ENCODE measurements at regions not wholly inside any gene's neighbourhood (a gene's known extent, or its start where the extent isn't known, plus 50 kb on each side); places are given as distances from the start of the nearest gene placed in this dataset.
"Not testable (repeated sequence)": the region's sequence is repeated elsewhere in the genome, so short reads cannot be mapped to it uniquely, and the experiment has no call there.

DNA sequence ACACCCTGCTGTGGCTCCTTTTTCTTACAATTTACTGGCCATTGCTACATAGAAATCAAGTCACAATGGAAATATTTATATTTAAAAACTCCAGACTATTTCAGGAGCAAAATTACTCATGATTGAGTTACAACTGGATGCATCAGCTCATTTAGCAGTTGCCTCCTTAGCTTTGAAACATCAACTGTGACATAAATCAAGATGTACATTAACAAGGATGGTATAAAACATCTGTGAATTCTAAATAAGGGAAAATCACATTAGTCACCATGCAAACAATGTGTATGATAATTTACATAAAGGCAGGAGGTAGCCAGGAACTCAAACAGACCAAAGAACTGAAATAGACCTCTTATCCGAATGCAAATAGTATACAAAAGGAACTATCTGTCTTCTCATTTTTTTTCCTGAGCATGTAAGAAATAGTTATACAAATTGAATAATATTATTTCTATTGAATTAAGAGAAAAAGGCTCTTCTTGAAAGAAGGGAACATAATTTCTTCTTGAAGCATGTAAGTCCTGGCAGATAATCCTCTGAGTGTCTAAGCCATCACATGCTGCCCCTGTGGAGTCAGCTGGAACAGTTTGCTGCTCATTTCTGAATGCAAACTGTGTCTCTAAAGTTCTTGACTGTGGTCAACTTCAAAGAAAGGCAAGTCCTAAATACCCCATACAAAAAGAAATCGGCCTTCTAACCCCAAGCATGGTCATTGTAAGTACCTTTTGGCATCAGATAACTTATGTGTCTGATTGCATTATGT lies 151.2 kb downstream of the NAA11 start:
- DNase-seq, result no peak

- DNase-seq, result no peak
Measured at GRCh38 chr4:79173186-79173585, 152.7 kb downstream of the NAA11 start.

DNA sequence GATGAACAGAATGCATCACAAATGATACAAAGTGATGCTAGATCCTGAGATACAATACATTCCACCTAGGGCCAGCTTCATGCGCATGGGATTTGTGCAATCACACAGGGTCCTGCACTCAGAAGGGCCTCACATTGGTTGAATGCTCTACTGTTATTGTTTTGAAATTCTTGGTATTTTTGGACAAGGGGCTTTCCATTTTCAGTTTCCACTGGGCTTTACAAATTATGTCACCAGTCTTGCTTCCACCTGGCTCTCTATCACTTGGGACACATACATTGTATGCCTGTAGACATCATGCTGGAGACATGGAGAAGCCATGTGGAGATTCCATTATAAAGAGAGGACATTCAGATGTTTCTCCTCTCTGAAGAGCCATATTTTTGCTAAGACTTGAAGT lies 155.8 kb downstream of the NAA11 start:
- DNase-seq, result no peak

GRCh38 chr4:79164907-79165610 lies 160.8 kb downstream of the NAA11 start:
- no peak for DNase-seq

DNA sequence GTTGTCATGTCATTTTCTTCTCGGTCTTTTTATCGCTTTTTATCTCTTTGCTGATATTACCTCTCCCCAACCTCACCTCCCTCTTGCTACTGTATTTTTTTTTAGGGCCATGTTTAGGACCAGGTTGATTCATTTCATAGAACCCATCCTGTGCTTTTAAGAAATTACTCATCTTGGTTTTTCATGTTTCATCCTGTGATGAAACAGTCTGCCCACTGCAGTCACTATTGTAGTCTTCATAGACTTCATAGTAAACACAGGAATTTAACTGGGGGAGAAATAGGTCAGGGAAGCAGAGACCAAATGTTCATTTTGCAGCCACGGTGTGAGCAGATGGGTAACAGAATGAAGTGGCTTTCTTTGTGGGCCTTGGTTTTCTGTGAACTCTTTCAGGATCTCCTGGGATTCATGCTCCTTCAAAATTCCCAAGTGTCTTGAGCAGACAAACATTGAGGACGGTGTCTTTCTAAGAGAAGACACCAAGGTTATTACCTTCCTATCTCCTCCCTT lies 161.8 kb downstream of the NAA11 start:
- DNase-seq, result no peak

DNA sequence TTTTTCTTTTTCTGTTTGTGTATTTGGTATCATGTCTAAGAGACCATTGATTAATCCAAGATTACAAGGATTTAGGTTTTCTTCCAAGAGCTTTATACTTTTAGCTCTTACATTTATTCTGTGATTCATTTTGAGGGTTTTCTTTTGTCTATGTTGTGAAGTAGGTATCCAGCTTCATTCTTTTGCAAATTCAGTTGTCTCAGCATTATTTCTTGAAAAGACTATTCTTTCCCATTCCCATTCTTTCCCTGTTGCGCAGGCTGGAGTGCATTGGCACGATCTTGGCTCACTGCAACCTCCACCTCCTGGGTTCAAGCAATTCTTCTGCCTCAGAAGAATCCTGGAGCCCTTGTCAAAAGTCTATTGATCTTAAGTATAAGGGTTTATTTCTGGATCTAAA lies 164.9 kb downstream of the NAA11 start:
- no peak for DNase-seq

DNA sequence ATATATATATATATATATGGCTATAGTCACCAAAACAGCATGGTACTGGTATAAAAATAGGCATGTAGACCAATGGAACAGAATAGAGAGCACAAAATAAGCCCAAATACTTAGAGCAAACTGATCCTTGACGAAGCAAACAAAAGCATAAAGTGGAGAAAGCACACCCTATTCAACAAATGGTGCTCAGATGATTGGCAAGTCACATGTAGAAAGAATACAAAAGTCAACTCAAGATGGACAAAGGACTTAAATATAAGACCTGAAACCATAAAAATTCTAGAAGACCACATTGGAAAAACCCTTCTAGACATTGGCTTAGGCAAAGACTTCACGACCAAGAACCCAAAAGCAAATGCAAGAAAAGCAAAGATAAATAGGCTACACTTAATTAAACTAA lies 167.2 kb downstream of the NAA11 start:
- DNase-seq, result not testable (repeated sequence)

- no peak for DNase-seq
Measured at GRCh38 chr4:79155336-79155735, 170.5 kb downstream of the NAA11 start.

DNA sequence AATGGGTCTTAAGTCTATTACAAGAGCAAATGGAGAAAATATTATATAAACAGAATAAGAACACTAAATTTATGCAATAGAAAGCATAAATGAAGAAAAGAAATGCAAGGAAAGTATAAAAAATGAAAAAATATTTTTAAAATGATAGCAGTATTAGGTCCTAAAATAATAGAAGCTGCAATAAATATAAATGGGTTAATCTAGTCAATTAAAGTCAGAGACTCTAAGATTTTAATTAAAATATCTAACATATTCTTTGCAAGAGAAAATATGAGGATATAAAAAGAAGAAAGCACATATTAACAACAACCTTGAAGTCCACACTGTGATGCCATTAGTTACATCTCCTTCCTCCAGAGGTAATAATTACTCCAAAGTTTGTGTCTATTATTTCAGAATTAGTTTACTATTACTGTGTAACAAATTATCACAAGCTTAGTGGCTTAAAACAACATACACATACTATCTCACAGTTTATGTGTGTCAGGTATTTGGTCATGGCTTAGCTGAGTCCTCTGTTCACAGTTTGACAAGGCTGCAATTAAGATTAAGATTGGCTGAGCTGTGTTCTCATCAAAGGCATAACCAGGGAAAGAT lies 174.9 kb downstream of the NAA11 start:
- DNase-seq, result no peak

- DNase-seq, result no peak
Measured at GRCh38 chr4:79148369-79148768, 177.5 kb downstream of the NAA11 start.

GRCh38 chr4:79147251-79147650 lies 178.6 kb downstream of the NAA11 start:
- DNase-seq, result no peak

GRCh38 chr4:79141530-79141929 lies 184.3 kb downstream of the NAA11 start:
- DNase-seq, result no peak

DNA sequence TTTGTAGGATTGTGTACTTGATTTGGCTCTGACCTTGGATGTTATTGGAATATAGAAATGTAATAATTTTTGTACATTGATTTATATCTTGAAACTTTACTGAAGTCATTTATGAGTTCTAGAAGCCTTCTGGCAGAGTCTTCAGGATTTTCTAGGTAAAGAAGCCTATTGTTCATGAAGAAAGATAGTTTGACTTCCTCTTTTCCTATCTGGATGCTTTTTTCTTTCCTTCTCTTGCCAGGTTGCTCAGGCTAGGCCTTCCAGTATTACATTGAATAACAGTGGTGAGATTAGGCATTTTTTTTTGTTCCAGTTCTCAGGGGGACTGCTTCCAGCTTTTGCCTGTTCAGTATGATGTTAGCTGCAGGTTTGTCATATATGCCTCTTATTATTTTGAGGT lies 191.1 kb downstream of the NAA11 start:
- DNase-seq, result no peak

DNA sequence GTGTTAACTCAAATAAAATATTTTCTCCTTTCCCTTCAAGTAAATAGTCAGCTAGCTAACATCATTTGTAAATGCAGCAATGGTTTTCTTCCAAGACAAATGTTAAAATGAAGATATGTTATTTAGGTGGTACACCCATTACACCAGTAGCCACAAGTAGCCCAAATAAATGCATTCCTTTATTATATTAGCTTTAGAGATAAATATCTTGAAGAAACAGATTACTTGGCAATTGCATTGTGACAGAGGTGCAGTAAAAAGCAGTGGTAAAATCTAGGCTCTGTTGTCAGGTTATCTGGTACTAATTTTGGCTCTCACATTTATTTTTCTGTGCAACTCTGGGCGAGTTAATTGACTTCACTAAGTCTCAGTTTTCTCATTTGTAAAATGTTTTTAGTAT lies 193.0 kb downstream of the NAA11 start:
- DNase-seq, result no peak

- DNase-seq, result no peak
Measured at GRCh38 chr4:79121875-79122358, 182.7 kb upstream of the PAQR3 start.

DNA sequence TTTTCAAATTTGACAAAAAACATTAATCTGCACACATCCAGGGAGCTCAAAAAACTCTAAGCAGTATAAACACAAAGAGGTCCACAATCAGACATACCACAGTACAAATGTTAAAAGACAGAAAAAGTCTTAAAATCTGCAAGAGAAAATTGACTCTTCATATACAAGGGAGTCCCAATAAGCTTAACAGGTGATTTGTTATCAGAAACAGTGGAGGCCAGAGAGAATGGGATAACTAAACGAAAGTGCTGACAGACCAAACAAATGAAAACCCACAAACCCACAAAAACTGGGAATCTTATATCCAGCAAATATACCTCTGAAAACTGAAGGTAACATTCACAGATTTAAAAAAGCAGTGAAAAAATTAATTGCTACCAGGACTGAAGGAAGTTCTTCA lies 182.0 kb upstream of the PAQR3 start:
- no peak for DNase-seq

DNA sequence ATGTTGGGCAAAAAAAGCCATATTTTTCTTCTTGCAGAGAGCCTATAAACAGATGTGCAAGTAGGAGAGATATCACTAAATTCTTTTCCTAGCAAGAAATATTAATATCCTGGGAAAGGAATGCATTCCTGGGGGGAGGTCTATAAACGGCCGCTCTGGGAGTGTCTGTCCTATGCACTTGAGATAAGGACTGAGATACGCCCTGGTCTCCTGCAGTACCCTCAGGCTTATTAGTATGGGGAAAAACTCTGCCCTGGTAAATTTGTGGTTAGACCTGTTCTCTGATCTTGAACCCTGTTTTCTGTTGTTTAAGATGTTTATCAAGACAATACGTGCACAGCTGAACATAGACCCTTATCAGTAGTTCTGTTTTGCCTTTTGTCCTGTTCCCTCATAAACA lies 177.8 kb upstream of the PAQR3 start:
- not testable (repeated sequence) for DNase-seq

DNA sequence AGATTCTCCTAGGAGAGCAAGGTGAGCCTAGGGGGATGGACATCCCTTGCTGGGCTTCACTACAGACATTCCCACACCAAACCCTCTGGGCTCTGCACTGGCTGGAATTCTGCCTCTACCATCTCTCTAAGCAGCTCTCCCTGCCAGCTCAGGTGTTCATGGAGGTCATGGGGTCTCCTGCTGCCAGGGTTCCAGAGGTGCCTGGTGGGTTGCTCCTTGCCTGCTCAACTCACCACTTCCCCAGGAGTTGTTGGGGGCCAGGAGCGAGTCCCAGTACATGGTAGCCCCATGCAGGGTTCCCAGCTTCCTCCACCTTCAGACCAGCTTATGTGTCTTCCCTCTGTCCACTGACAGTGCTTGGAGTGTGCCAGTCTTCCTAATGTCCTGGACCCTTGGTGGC lies 167.8 kb upstream of the PAQR3 start:
- peak; percentile 53 for DNase-seq

DNA sequence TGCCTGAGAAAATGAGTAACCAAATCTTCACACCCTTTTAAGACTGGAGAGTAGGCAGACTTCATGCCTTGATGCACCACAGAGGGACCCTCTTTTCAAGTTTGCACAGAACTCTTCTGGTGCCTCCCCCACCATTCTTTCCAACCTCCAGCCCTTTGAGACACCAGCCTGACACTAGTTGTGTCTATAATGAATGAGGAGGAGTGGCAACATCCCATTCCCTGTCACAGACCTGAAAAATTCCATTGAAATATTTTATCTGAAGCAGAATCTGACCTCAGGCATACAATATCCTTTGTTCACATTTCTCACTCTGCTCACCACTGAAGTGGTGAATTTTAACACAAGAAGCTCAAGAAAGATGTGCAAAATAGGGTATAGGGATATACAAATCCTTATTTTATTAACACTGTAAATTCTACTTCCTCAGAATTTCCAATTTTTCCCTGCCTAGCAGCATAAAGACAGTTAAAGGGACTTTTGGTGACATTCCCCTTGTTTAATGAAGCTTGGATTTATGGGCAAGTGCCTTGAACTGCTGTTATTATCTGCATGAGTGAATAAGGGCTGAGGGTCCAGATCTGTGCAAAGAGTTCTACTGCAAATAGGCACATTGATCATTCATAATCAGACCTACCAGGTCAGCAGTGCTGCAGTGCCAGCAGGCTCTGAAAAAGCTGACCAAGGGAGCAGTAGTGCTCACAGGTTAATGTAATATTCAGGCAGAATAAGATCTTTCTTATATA lies 149.9 kb upstream of the PAQR3 start:
- no peak for DNase-seq

DNA sequence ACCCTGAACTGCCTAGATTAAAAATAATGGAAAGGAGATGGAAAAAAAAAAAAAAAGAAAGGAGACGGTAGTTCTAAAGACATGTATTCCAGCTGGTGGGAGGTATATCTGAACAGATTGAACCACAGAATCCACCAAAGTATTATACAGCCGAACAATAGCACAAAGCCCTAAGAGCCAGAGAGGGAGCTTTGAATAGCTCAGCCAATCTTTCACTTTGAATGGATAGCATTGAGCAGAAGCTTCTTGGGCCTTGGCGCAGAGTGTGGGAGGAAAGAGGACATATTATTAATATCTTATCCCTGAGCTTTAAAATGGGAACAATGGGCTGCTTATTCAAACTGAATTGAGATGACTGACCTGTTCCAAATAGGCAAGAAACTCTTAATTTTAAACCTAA lies 147.8 kb upstream of the PAQR3 start:
- DNase-seq, result no peak

DNA sequence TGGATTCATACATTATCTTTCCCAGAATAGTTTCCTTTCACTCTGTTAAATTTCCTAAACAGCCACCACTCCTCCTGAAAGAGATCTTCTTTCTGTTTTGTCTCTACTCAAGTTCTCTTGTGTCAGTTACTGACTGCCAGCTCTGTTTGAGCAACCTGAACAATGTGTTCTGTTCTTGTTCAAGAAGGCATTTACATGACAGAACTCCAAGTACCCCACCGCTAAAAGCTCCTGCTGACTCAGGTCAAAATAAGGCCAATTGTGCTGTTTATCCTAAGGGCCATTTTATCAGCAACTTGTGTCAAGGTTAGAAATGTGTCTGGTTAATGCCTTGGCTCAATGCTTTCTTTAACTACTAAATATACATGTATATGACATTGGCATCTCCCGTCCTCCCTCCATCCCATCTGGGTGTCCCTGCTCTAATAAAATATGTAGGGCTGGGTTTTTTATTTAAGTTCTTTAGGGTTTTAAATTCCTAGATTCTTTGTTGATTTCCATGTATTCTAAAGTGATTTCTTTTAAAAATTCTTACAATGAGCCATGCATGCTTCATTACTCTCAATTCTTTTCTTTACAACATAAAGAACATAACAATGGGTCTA lies 144.3 kb upstream of the PAQR3 start:
- DNase-seq, result no peak

DNA sequence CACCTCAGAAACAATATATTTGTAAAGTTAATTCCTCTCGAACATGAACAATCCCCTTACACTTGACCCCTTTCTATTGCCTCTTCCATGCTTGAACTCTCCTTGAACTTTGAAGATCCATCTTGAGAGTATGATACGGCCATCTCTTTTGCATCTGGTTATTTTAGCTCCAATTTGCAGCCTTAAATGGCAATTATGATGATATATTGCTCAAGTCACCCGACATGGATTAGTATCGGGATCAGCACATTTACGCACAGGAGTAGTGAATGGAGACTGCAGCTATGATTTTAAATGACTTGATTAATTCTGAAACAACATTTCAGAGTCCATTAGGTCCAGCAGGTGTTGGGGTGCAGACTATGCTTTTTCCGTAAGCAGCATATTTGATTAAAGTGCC lies 143.8 kb upstream of the PAQR3 start:
- no peak for DNase-seq

GRCh38 chr4:79081973-79082372 lies 142.7 kb upstream of the PAQR3 start:
- DNase-seq, result no peak

Data from activated effector memory CD4-positive, alpha-beta T cell treated with anti-CD3 and anti-CD28 coated beads, Interleukin-2, amount 50 U/mL, for 16 hours (primary cell).